Activated naive CD4-positive, alpha-beta T cell treated with anti-CD3 and anti-CD28 coated beads, Interleukin-2, amount 50 U/mL, for 24 hours (primary cell): ENCODE measurements at regions not wholly inside any gene's neighbourhood (a gene's known extent, or its start where the extent isn't known, plus 50 kb on each side); places are given as distances from the start of the nearest gene placed in this dataset.
"Not testable (repeated sequence)": the region's sequence is repeated elsewhere in the genome, so short reads cannot be mapped to it uniquely, and the experiment has no call there.

Experiments used
- H3K27ac Mint-ChIP-seq: one replicate; pipeline ENCODE4 v1.8.0; 2021; ENCODE audit warnings: mild to moderate bottlenecking, mixed read lengths
- H3K27me3 Mint-ChIP-seq: one replicate; pipeline ENCODE4 v1.8.0; 2021; ENCODE audit warnings: mixed read lengths
- H3K36me3 Mint-ChIP-seq: one replicate; pipeline ENCODE4 v1.8.0; 2021; ENCODE audit warnings: mixed read lengths
- H3K4me1 Mint-ChIP-seq: one replicate; pipeline ENCODE4 v1.8.0; 2021; ENCODE audit warnings: mixed read lengths
- H3K4me3 Mint-ChIP-seq: one replicate; pipeline ENCODE4 v1.8.0; 2021; ENCODE audit warnings: mild to moderate bottlenecking, mixed read lengths
- H3K9me3 Mint-ChIP-seq: one replicate; pipeline ENCODE4 v1.8.0; 2021; ENCODE audit warnings: mixed read lengths

DNA sequence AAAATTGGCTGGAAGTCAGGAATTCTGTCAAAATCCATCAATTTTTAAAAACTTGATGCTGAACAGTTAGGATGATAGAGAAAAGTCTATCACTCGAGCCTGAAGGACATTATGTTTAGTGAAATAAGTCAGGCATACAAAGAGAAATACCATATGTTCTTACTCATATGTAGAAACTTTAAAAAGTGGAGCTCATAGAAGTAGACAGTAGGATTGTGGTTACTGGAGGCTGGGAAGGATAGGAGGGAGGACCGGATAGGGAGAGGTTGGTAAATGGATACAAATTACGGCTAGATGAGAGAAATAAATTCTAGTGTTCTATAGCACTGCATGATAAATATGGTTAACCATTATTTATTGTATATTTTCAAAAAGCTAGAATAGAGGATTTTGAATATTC lies 389.5 kb upstream of the RASGRP1 start:
- no peak overlapping the region for H3K4me3 Mint-ChIP-seq
- no peak overlapping the region for H3K27ac Mint-ChIP-seq

DNA sequence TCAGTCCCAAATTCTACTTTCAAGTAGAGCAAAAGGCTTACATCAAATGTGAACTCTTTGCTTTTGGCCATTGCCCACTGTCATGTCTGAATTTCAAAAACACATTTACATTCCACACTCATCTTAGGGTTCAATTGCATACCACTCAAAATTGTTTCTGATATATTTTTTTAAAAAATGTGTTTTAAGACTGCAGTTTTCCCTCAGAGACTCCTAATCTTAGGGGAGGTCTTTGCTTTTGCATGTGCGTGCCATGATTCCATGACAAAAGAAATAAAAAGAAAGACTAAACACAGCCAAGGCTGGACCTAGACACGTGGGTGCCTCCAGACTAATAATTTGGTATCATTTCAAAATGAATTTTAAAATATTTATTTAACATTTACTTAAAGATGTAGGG lies 396.8 kb upstream of the RASGRP1 start:
- peaks cover 3% of the 10 kb centered on the region for H3K27me3 Mint-ChIP-seq
- no peak overlapping the region for H3K27ac Mint-ChIP-seq
- H3K4me1 Mint-ChIP-seq: no peaks in the 10 kb centered on the region
- H3K36me3 Mint-ChIP-seq: no peaks in the 10 kb centered on the region
- no peaks in the 10 kb centered on the region for H3K9me3 Mint-ChIP-seq
- no peak overlapping the region for H3K4me3 Mint-ChIP-seq

More for the DNA sequence above, 389.5 kb upstream of the RASGRP1 start:
- Mint-ChIP-seq H3K9me3 (no peaks in the 10 kb centered on the region), H3K36me3 (no peaks in the 10 kb centered on the region), H3K4me1 (no peaks in the 10 kb centered on the region), H3K27me3 (peaks cover 12% of the 10 kb centered on the region)

DNA sequence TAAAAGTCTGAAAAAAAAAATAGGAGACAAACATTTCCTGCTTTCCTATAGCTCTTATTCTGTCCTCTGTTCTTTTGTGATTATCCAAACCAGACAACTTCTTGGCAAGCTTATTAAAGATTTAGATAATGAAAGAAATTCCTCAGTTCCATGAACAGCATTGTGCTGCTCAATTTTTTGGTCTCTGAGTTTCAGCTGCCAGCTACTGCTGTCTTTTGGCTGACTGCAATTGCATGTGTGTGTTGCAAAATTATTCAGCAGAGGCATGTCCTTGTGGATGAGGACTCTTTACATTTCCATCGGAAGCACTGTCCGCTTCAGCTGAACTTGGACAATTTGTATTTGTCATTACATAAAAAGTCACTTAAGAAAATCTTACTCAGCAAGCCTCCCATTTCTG lies 397.3 kb upstream of the RASGRP1 start:
- no peak overlapping the region for H3K27ac Mint-ChIP-seq
- H3K4me1 Mint-ChIP-seq: no peaks in the 10 kb centered on the region
- H3K27me3 Mint-ChIP-seq: peaks cover 2% of the 10 kb centered on the region
- H3K4me3 Mint-ChIP-seq: no peak overlapping the region
- H3K36me3 Mint-ChIP-seq: no peaks in the 10 kb centered on the region
- no peaks in the 10 kb centered on the region for H3K9me3 Mint-ChIP-seq

DNA sequence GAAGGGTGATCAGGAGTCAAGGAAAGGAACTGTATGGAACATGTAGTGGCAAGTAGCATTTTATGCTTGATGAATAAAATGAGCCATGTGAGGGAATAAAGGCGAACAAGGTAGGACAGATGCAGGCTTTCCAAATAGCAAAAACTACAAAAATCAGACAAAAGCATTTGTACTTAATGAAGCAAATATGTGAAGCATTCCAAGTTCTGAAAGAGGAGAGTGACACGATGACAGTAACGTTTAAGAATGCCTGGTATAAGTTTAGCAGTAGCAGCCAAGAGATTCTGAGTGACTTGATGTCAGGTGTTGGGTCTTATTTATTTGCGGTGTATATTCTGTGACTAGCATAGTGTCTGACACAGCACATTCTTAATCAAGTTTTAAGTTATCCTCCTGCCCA lies 408.2 kb upstream of the RASGRP1 start:
- peaks cover 13% of the 10 kb centered on the region for H3K27me3 Mint-ChIP-seq
- no peak overlapping the region for H3K4me3 Mint-ChIP-seq
- H3K36me3 Mint-ChIP-seq: no peaks in the 10 kb centered on the region
- no peak overlapping the region for H3K27ac Mint-ChIP-seq
- peaks cover 9% of the 10 kb centered on the region for H3K9me3 Mint-ChIP-seq
- no peaks in the 10 kb centered on the region for H3K4me1 Mint-ChIP-seq

DNA sequence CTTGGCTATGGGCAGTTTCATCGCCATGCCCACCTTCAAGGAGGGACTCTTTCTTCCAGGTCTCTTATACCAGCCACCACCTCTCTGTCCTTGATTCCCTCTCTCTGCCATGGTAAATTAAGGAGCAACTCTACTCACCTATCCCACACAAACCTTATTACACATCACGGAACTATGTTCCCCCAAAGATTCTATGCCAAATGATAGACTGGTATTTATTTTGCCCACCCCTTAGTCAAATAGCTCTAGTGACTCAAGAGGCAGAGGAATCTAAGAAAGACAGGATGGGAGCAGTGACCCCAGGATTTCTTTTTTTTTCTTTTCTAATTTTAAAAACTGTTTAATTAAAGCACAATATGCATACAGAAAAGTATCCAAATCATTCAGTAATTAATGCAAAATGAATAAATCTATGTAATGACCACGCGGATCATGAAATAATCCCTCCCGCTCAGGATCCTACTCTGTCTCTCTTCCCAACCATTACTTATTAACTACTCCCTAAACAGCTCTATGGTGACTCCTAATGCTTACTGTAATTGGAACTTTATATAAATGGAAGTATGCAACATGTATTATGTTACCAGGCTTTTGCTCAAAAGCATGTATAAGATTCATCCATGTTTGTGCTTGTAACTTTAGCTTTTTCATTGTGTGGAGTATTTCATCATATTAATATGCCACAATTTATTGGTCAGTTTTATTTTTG lies 410.8 kb upstream of the RASGRP1 start:
- H3K9me3 Mint-ChIP-seq: peaks cover 18% of the 10 kb centered on the region
- H3K27me3 Mint-ChIP-seq: peaks cover 8% of the 10 kb centered on the region
- no peak overlapping the region for H3K27ac Mint-ChIP-seq
- no peak overlapping the region for H3K4me3 Mint-ChIP-seq
- no peaks in the 10 kb centered on the region for H3K4me1 Mint-ChIP-seq
- H3K36me3 Mint-ChIP-seq: no peaks in the 10 kb centered on the region

DNA sequence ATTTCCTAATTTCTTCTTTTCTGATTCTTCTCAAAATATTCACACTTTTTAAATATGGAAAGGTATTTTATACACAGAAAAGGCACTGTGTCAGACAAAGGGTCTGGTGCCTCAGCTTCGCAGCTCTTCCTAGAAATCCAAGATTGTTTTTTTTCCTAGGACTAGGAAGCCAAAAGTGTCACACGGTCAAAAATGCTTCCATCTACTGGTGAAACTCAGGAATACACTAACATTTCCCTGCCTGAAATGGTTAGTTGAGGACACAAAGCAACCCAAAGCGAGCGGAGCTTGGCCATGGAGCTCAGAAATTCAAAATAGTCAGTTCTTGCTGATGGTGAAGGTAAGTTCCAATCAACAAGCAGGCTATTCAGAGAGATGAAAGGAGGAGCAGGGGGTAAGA lies 426.5 kb upstream of the RASGRP1 start:
- Mint-ChIP-seq H3K27ac (no peak overlapping the region), H3K36me3 (no peaks in the 10 kb centered on the region), H3K4me3 (no peak overlapping the region), H3K4me1 (no peaks in the 10 kb centered on the region), H3K27me3 (peaks cover 7% of the 10 kb centered on the region), H3K9me3 (no peaks in the 10 kb centered on the region)

DNA sequence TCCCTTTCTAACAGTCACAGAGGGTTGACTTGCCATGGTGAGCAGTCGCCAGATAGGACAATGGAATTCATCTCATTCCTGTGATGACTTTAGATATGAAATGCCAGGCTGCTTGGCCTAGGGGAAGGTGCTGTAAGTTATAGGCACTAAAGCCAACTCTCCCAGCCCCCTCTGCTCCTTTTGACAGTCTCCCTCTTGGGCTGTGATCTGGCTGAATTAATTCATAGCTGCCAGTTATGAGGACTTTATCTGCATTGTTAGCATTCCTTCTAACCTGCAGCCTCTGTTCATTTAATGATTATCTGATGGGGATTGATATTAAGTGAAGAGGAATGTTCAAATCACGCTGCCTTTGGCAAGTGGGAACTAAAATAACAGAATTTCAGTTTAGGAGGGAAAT lies 427.1 kb upstream of the RASGRP1 start:
- no peaks in the 10 kb centered on the region for H3K4me1 Mint-ChIP-seq
- H3K27me3 Mint-ChIP-seq: peaks cover 9% of the 10 kb centered on the region
- H3K27ac Mint-ChIP-seq: no peak overlapping the region
- H3K36me3 Mint-ChIP-seq: no peaks in the 10 kb centered on the region
- no peak overlapping the region for H3K4me3 Mint-ChIP-seq
- no peaks in the 10 kb centered on the region for H3K9me3 Mint-ChIP-seq

DNA sequence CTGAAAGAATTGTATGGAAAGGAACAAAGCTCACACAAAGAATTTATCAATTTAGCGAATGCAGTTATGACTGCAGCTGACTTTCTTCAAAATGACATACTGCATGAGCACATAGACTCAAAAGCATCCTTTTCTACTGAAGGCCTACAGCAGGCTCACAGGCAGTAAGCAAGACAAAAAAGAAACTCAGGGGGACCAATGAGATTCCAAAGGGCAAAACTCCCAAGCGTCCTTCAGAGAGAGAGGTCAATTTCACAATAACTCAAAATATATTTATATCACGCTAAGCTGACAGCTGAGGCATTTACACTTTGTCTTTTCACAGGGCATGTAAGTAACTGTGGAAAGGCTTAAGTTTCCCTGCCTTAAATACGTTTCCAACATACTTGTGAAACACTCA lies 427.9 kb upstream of the RASGRP1 start:
- H3K4me3 Mint-ChIP-seq: no peak overlapping the region

DNA sequence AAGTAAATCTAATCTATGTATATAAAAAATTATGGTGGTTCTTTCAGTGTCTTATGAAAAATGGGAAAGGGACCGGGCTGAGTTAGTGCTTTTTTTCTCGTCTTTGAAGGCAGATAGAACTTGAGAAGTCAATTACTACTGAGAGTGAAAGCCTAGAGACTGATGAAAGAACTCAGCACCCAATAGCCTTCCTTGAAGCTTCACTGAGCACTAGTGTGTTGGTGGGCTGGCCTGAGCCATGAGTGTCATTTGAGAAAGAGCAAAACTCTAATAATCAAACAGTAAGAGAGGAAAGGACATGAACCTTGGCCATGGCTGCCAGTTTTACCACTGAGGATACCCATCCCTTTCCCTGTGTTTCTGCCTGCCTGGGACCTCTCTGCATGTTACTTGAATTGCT lies 428.3 kb upstream of the RASGRP1 start:
- Mint-ChIP-seq H3K27ac (no peak overlapping the region), H3K27me3 (peaks cover 12% of the 10 kb centered on the region), H3K36me3 (no peaks in the 10 kb centered on the region), H3K4me3 (no peak overlapping the region), H3K4me1 (no peaks in the 10 kb centered on the region), H3K9me3 (no peaks in the 10 kb centered on the region)

More for the DNA sequence above, 427.9 kb upstream of the RASGRP1 start:
- H3K27ac Mint-ChIP-seq: no peak overlapping the region
- H3K27me3 Mint-ChIP-seq: peaks cover 12% of the 10 kb centered on the region
- no peaks in the 10 kb centered on the region for H3K36me3 Mint-ChIP-seq
- no peaks in the 10 kb centered on the region for H3K9me3 Mint-ChIP-seq
- H3K4me1 Mint-ChIP-seq: no peaks in the 10 kb centered on the region

DNA sequence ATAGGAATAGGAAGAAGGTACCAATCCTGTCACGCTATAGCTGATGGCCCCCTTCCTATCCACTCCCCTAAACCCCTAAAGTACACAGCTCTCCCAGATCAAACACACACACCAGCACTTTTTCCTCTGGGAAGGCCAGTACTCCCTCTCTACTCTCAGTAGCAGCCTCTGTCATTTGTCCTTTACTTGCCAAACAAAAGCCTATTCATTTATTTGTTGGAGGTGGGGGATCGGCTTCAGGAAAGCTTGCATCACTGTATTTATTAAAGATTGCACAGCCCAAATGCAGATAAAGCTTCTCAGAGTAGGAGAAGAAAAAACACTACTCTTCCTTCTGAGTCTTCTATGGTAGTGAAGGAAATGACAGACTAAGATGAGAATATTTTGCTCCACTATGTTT lies 429.7 kb upstream of the RASGRP1 start:
- Mint-ChIP-seq H3K27ac (no peak overlapping the region), H3K4me3 (no peak overlapping the region), H3K36me3 (no peaks in the 10 kb centered on the region), H3K9me3 (no peaks in the 10 kb centered on the region), H3K27me3 (peaks cover 10% of the 10 kb centered on the region), H3K4me1 (no peaks in the 10 kb centered on the region)

DNA sequence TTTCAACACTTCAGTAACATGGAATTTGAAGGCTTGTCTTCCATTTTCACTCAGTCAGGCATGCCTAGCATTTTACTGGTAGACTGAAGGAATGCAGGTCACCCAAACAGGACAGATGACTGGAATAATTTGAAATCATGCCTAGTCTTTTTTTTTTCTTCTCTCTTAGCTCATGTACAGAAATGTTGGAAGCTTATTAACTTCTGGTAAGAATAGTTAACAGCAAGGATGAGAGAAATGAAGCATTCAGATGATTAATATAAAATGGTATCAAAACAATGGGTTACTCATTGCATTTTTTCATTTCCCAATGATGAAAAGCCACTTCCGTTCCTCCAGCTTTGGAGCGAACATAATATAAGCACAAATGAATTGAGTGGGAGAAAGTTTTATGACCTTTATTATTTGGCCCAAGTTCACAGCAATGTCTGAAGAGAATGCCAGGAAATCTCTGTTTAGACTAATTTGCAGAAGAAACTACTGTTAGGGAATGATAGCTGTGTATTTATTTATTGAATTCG lies 431.6 kb upstream of the RASGRP1 start:
- Mint-ChIP-seq H3K36me3 (no peaks in the 10 kb centered on the region), H3K27ac (no peak overlapping the region), H3K9me3 (no peaks in the 10 kb centered on the region), H3K4me3 (no peak overlapping the region), H3K4me1 (no peaks in the 10 kb centered on the region), H3K27me3 (peaks cover 13% of the 10 kb centered on the region)

DNA sequence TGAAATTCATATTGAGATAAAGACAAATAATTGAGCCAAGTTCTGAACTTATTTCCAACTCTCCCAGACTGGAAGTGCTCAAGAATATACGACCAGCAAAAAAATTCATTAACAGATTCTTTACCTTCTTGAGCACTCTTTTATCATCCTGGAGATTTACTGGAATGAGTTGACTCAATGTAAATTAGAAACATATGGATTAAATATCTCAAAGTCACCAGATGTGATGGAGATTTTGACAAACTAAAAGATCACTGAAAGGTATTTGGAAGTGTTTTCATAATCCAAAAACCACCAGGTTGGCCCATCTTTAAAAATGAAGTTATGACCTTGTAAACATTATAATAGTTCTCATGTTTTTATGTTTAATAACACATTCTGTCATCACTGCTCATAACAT lies 433.2 kb upstream of the RASGRP1 start:
- peaks cover 3% of the 10 kb centered on the region for H3K9me3 Mint-ChIP-seq
- H3K27ac Mint-ChIP-seq: no peak overlapping the region
- H3K4me1 Mint-ChIP-seq: no peaks in the 10 kb centered on the region
- H3K4me3 Mint-ChIP-seq: no peak overlapping the region
- H3K27me3 Mint-ChIP-seq: peaks cover 17% of the 10 kb centered on the region
- H3K36me3 Mint-ChIP-seq: no peaks in the 10 kb centered on the region

DNA sequence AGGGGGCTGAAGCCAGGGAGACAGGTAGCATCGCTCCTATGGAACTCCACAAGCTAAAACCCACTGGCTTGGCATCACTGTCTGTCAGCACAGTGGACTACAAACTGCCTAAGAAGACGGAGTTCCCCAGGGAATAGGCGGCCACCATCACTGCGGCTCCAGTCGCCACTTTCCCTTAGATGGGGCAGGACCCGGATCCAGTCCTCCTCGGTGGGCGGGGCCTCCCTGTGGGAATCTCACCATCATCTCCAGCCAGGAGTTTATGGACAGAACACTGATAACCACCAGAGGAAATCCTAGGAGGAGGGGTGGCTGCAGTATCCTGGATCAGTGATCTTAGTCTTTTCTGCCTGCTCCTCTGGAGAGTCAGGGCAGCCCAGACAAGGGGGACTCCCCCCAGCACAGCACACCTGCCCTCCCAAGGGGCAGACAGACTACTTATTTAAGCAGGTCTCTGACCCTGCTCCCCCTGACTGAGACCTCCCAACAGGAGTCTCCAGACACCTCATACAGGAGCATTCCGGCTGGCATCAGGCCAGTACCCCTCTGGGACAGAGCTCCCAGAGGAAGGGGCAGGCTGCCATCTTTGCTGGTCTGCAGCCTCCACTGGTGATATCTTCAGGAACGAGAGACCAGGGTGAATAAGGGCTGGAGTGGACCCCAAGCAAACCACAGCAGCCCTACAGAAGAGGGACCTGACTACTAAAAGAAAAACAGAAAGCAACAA lies 435.6 kb upstream of the RASGRP1 start:
- Mint-ChIP-seq H3K4me1 (no peaks in the 10 kb centered on the region), H3K27me3 (peaks cover 23% of the 10 kb centered on the region), H3K36me3 (no peaks in the 10 kb centered on the region), H3K9me3 (peaks cover 11% of the 10 kb centered on the region), H3K27ac (no peak overlapping the region), H3K4me3 (no peak overlapping the region)

DNA sequence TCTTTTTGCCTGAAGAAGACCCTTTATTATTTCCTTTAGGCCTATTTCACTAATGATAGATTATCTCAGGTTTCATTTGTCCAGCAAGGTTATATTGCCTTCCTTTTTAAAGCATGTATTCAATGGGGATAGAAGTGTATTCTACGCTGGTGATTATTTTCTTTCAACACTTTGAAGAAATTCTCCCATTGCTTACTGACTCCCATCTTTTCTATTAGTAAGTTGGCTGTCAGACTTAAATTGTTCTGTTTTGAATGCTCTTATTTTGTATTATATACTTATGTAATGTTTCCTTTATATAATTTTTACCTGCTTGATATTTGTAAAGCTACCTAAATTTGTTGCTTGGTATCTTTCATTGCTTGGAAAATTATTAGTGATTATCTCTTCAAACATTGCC lies 445.1 kb upstream of the RASGRP1 start:
- Mint-ChIP-seq H3K4me3 (no peak overlapping the region), H3K27me3 (no peaks in the 10 kb centered on the region), H3K27ac (no peak overlapping the region), H3K9me3 (peaks cover 35% of the 10 kb centered on the region), H3K4me1 (no peaks in the 10 kb centered on the region), H3K36me3 (no peaks in the 10 kb centered on the region)

DNA sequence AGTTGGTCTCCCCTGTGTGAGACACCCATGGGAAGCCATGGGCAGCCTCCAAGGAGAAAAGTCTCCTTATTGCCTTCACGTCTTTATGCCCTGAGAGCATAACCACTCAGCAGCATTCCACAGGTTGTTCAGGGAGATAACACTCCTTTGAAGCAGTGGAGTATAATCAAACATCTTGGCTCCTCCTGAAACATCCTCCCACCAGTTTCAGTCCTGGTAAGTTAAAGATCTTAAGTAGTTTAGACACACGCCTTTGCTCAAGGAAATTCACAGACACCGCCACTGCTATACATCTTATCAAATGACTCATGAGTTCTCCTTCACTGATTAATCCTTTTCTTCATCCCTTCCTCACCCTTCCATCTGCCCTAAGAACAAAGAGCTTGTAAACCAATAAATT lies 446.5 kb upstream of the RASGRP1 start:
- not testable (repeated sequence) for H3K4me3 Mint-ChIP-seq, H3K36me3 Mint-ChIP-seq, H3K27ac Mint-ChIP-seq, H3K27me3 Mint-ChIP-seq, H3K4me1 Mint-ChIP-seq
- H3K9me3 Mint-ChIP-seq: peaks cover 31% of the 10 kb centered on the region

DNA sequence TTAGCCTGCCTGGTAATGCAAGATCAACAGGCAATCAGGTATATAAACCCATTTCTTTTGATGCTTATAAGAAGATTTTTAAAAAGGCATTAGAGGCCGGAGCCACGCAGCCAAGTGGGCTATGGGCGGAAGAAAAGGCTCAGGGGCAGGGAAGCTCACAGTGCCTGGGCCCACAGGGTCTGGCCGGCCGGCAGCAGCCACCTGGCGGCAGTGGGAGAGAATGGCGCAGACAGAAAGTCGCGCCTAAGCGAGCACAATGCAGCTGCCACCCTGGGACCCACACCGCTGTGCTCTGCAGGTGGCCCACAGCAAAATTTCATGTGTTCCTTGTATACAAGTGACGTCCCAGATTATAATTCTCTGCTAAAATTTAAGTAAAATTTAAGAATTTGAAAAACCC lies 448.6 kb upstream of the RASGRP1 start:
- Mint-ChIP-seq H3K4me1 (no peaks in the 10 kb centered on the region), H3K27me3 (peaks cover 3% of the 10 kb centered on the region), H3K9me3 (peaks cover 23% of the 10 kb centered on the region)

More for the DNA sequence above, 448.6 kb upstream of the RASGRP1 start:
- Mint-ChIP-seq H3K27ac (no peak overlapping the region), H3K36me3 (no peaks in the 10 kb centered on the region), H3K4me3 (no peak overlapping the region)
